DMS 273 (cell line): ENCODE measurements at regions not wholly inside any gene's neighbourhood (a gene's known extent, or its start where the extent isn't known, plus 50 kb on each side); places are given as distances from the start of the nearest gene placed in this dataset.

Source experiments
- DNase-seq: peaks from one replicate; lab custom pipeline; 2025; ENCODE audit not compliant: unreplicated experiment; lab: John Stamatoyannopoulos, UW

- DNase-seq = no peak
Measured at GRCh38 chr6:98586163-98586562, 248.2 kb upstream of the POU3F2 start.

- DNase-seq = no peak
Measured at GRCh38 chr6:98587555-98587954, 246.8 kb upstream of the POU3F2 start.

- DNase-seq = no peak
Measured at GRCh38 chr6:98589536-98589935, 244.8 kb upstream of the POU3F2 start.

- no peak for DNase-seq
Measured at GRCh38 chr6:98590136-98590681, 244.2 kb upstream of the POU3F2 start.

GRCh38 chr6:98590997-98591396, 243.4 kb upstream of the POU3F2 start:
- no peak for DNase-seq

GRCh38 chr6:98593676-98594075, 240.7 kb upstream of the POU3F2 start:
- DNase-seq = no peak

- DNase-seq = no peak
Measured at GRCh38 chr6:98601716-98602115, 232.7 kb upstream of the POU3F2 start.

- DNase-seq = no peak
Measured at GRCh38 chr6:98605705-98606104, 228.7 kb upstream of the POU3F2 start.

- no peak for DNase-seq
Measured at GRCh38 chr6:98627129-98627775, 207.1 kb upstream of the POU3F2 start.

GRCh38 chr6:98633886-98634285, 200.5 kb upstream of the POU3F2 start:
- DNase-seq = no peak

- DNase-seq = no peak
Measured at GRCh38 chr6:98634569-98634968, 199.8 kb upstream of the POU3F2 start.

GRCh38 chr6:98635191-98635590, 199.2 kb upstream of the POU3F2 start:
- DNase-seq = no peak

GRCh38 chr6:98636941-98637340, 197.4 kb upstream of the POU3F2 start:
- DNase-seq = no peak

- DNase-seq = no peak
Measured at GRCh38 chr6:98639089-98639635, 195.2 kb upstream of the POU3F2 start.

GRCh38 chr6:98640366-98640765, 194.0 kb upstream of the POU3F2 start:
- no peak for DNase-seq

GRCh38 chr6:98641949-98642719, 192.2 kb upstream of the POU3F2 start:
- no peak for DNase-seq

- no peak for DNase-seq
Measured at GRCh38 chr6:98644063-98644462, 190.3 kb upstream of the POU3F2 start.

GRCh38 chr6:98648211-98648914, 186.0 kb upstream of the POU3F2 start:
- DNase-seq = no peak

GRCh38 chr6:98650941-98651340, 183.4 kb upstream of the POU3F2 start:
- DNase-seq = no peak

GRCh38 chr6:98653179-98653578, 181.2 kb upstream of the POU3F2 start:
- no peak for DNase-seq

GRCh38 chr6:98657764-98658163, 176.6 kb upstream of the POU3F2 start:
- DNase-seq = peak; percentile 5
